Hepatic stellate cell (primary cell): ENCODE measurements at regions not wholly inside any gene's neighbourhood (a gene's known extent, or its start where the extent isn't known, plus 50 kb on each side); places are given as distances from the start of the nearest gene placed in this dataset.

Source experiments
- DNase-seq: peaks from one replicate; pipeline ENCODE4 v3.0.0; 2011; ENCODE audit warnings: low spot score

- DNase-seq, result no peak
These were observed 142.3 kb downstream of the IRF8 start for GRCh38 chr16:86041215-86041614.

GRCh38 chr16:86041807-86042206 lies 142.8 kb downstream of the IRF8 start:
- no peak for DNase-seq

- DNase-seq, result no peak
These were observed 143.4 kb downstream of the IRF8 start for GRCh38 chr16:86042393-86042792.

- DNase-seq, result no peak
These were observed 144.2 kb downstream of the IRF8 start for GRCh38 chr16:86042996-86043725.

GRCh38 chr16:86044241-86044671 lies 145.3 kb downstream of the IRF8 start:
- peak; percentile 70 for DNase-seq

- no peak for DNase-seq
These were observed 146.1 kb downstream of the IRF8 start for GRCh38 chr16:86044881-86045590.

- DNase-seq, result no peak
These were observed 146.6 kb downstream of the IRF8 start for GRCh38 chr16:86045591-86045971.

GRCh38 chr16:86046026-86046425 lies 147.1 kb downstream of the IRF8 start:
- no peak for DNase-seq

GRCh38 chr16:86046667-86047270 lies 147.8 kb downstream of the IRF8 start:
- DNase-seq, result no peak

GRCh38 chr16:86048221-86048620 lies 149.3 kb downstream of the IRF8 start:
- no peak for DNase-seq

GRCh38 chr16:86048882-86049585 lies 150.1 kb downstream of the IRF8 start:
- no peak for DNase-seq

GRCh38 chr16:86049641-86050040 lies 150.7 kb downstream of the IRF8 start:
- DNase-seq, result no peak

GRCh38 chr16:86050111-86050510 lies 151.1 kb downstream of the IRF8 start:
- DNase-seq, result no peak

- DNase-seq, result no peak
These were observed 151.8 kb downstream of the IRF8 start for GRCh38 chr16:86050591-86051367.

GRCh38 chr16:86051368-86052114 lies 152.6 kb downstream of the IRF8 start:
- DNase-seq, result no peak

GRCh38 chr16:86052115-86052670 lies 153.2 kb downstream of the IRF8 start:
- DNase-seq, result no peak

- no peak for DNase-seq
These were observed 154.0 kb downstream of the IRF8 start for GRCh38 chr16:86052926-86053325.

GRCh38 chr16:86059253-86060171 lies 160.6 kb downstream of the IRF8 start:
- no peak for DNase-seq
